Keratinocyte (primary cell): ENCODE measurements at regions not wholly inside any gene's neighbourhood (a gene's known extent, or its start where the extent isn't known, plus 50 kb on each side); places are given as distances from the start of the nearest gene placed in this dataset.

ENCODE experiments used
- CTCF ChIP-seq, 3 experiments: IDR thresholded peaks in 1 of 3; conservative IDR thresholded peaks in 1 of 3; optimal IDR thresholded peaks in 1 of 3; 2 replicates in 2 of 3; 3 replicates in 1 of 3; pipeline versions ENCODE3 to v1.5.1; 2011; ENCODE audit warnings: low read length in 3 of 3, mild to moderate bottlenecking in 3 of 3, moderate library complexity in 2 of 3, control low read depth in 1 of 3, inconsistent platforms in 1 of 3; ENCODE audit not compliant: insufficient read depth in 2 of 3; ENCODE audit errors: extremely low read depth in 1 of 3
- EZH2 ChIP-seq: IDR thresholded peaks from one replicate; pipeline ENCODE4 v1.6.1; 2012; ENCODE audit warnings: inconsistent platforms, mild to moderate bottlenecking, low read length, moderate library complexity

GRCh38 chr16:49200223-49200820 is 81.3 kb downstream of the CBLN1 start:
- TF ChIP-seq CTCF (optimal IDR thresholded peaks at IDR 0.05 in 1 of 3, IDR thresholded peaks at IDR 0.05 in 1 of 3, conservative IDR thresholded peaks at IDR 0.05 in 1 of 3; ENCODE audit: extremely low read depth in 1 of 3, insufficient read depth in 2 of 3, low read length in 3 of 3), result no peak
- TF ChIP-seq EZH2, result no peak
